ENCODE measurements at regions not wholly inside any gene's neighbourhood (a gene's known extent, or its start where the extent isn't known, plus 50 kb on each side); places are given as distances from the start of the nearest gene placed in this dataset.
A peak's percentile ranks its signal among the peaks of the same experiment; 100 is the strongest.
"Not testable (repeated sequence)": the region's sequence is repeated elsewhere in the genome, so short reads cannot be mapped to it uniquely, and the experiment has no call there.

DNA sequence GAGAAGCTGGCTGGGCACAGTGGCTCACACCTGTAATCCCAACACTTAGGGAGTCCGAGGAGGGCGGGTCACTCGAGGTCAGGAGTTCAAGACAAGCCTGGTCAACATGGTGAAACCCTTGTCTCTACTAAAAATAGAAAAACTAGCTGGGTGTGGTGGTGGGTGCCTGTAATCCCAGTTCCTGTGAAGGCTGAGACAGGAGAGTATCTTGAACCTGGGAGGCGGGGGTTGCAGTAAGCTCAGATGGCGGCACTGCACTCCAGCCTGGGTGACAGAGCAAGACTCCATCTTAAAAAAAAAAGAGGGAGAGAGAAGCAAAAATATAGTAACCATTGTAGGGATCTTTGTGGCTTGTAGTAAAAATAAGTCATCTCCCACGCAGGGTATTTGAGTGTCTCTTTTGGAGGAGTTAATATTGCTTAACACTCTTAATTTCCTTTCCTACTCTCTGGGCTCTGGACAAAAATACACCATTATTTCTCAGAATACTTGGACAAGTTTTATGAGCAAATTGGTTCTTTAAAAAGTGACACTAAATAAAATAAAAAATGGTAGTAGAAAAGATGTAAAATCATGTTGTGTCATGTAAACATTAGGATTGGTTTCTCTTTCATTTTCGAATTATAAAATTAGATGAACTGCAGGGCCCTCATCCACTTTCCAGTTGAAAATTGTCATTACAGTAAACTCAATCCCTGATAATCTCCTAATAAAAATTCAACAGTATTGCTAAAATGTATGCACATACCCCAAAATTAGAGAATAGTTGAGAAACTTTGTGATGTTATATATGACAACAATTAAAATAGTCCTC lies 61.1 kb upstream of the C12orf71 start:
- FAIRE-seq (no peak), DNase-seq (ENCODE audit: low read depth in 1 of 2, low spot score in 1 of 2) (peak in 1 of 2 experiments; percentile 13), ATAC-seq (no peak)
- TF ChIP-seq, protein P1, sequence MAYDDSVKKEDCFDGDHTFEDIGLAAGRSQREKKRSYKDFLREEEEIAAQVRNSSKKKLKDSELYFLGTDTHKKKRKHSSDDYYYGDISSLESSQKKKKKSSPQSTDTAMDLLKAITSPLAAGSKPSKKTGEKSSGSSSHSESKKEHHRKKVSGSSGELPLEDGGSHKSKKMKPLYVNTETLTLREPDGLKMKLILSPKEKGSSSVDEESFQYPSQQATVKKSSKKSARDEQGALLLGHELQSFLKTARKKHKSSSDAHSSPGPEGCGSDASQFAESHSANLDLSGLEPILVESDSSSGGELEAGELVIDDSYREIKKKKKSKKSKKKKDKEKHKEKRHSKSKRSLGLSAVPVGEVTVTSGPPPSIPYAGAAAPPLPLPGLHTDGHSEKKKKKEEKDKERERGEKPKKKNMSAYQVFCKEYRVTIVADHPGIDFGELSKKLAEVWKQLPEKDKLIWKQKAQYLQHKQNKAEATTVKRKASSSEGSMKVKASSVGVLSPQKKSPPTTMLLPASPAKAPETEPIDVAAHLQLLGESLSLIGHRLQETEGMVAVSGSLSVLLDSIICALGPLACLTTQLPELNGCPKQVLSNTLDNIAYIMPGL (CRISPR knock-in tag; IDR thresholded peaks at IDR 0.05; ENCODE audit: borderline replicate concordance) = no peak
- ChIA-PET CTCF (interaction anchor here (1.0 to 1.6 kb wide), 3 partner anchors 100 to 162 kb away, joined by 3 to 6 read pairs (median 4); partner anchors contain the start of gene STK38L), POLR2A (no interaction called here)
- Histone ChIP-seq H3K27ac (peak overlapping the region; percentile 32 to 40; a peak in 2 of 6 replicates), H3K4me2 (peak overlapping the region; percentile 62), H3K4me1 (0 out of 3 replicates have a peak, but pooled peaks cover 8% of the 10 kb centered on the region), H3K4me3 (no peak overlapping the region), H3K9me3 (no peaks in the 10 kb centered on the region)
- 60% methylated on average over 7 of the region's 7 CpGs for WGBS (ENCODE audit: missing lambda C conversion rate)

DNA sequence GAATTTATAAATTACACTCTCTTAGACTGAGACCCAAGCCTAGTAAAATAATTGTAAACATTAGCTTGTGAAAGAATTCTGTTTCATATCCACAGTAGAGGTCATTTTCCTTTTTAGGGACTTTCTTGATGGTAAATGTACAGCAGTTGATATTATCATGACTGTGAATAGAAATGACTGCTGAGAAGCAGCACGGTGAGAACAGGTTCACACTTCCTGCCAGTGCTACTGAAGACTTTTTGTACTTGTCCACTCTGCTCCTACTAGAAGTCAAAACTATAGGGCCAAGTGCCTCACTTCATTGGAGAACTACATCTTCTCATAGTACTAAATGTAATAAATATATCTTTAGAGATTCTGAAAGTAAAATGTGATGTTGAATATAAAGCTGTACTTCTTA lies 63.3 kb upstream of the C12orf71 start:
- H3K4me1 ChIP-seq; FAIRE-seq; POLR2A ChIA-PET; CTCF ChIA-PET; ATAC-seq; H3K9me3 ChIP-seq; H3K4me2 ChIP-seq; H3K4me3 ChIP-seq; H3K27ac ChIP-seq; DNase-seq (ENCODE audit: low read depth in 1 of 2, low spot score in 1 of 2): not testable (repeated sequence)
- WGBS (ENCODE audit: missing lambda C conversion rate) = 52% methylated on average over 1 of the region's 1 CpG

DNA sequence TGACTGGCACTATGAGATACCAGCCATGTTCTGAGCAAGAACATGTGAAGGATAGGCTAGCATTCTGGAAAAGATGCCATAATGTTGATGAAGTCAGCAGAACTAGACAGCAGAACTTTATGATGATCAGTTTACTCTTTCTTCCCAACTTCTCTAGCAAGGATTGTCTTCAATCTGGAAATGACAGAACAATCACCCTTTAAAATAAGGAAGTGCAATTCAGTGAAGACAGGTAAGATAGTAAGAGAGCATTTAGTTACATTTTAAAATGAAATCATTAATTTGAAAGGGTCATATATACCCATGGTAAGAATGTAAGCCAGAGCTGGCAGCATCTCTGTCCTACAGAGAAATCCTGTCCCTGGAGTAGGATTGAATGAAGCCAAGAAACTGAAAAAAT lies 66.0 kb upstream of the C12orf71 start:
- 0 out of 3 replicates have a peak, but pooled peaks cover 5% of the 10 kb centered on the region for H3K4me1 ChIP-seq
- ATAC-seq = no peak
- H3K4me2 ChIP-seq = no peak overlapping the region
- ChIA-PET CTCF (no interaction called here), POLR2A (no interaction called here)
- H3K27ac ChIP-seq = no peak overlapping the region
- no peak for DNase-seq (ENCODE audit: low read depth in 1 of 2, low spot score in 1 of 2)
- H3K4me3 ChIP-seq = no peak overlapping the region
- H3K9me3 ChIP-seq = no peaks in the 10 kb centered on the region
- no peak for TF ChIP-seq CEBPB (IDR thresholded peaks at IDR 0.05)
- peak; percentile 37 for TF ChIP-seq MAFK (IDR thresholded peaks at IDR 0.05; ENCODE audit: partially characterized antibody)
- no peak for FAIRE-seq

DNA sequence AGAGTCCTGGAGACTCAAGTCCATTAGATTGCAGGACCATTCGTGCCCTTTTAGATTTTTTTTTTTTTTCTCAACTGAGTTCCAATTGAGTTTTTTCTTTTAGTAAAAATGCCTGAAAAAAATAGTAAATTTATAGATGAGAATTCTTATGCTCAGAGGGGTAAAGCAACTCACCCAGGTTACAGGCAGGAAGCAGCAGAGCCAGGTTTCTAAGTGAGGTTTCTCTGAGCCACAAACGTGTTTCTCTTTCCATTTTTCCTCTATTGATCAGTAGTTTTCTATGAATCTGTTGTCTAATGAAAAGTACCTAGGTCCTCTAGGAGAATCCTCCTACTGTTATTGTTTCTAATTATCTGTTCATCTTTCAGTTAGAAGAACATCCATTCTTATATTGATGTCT lies 66.4 kb upstream of the C12orf71 start:
- FAIRE-seq (no peak), DNase-seq (ENCODE audit: low read depth in 1 of 2, low spot score in 1 of 2) (no peak), ATAC-seq (no peak)
- Histone ChIP-seq H3K4me1 (0 out of 3 replicates have a peak, but pooled peaks cover under 1% of the 10 kb centered on the region), H3K4me3 (no peak overlapping the region), H3K4me2 (no peak overlapping the region), H3K9me3 (no peaks in the 10 kb centered on the region), H3K27ac (no peak overlapping the region)
- POLR2A ChIA-PET = no interaction called here
- TF ChIP-seq TFCP2L1 (CRISPR knock-in tag; IDR thresholded peaks at IDR 0.05) = no peak
- TF ChIP-seq, protein P2, sequence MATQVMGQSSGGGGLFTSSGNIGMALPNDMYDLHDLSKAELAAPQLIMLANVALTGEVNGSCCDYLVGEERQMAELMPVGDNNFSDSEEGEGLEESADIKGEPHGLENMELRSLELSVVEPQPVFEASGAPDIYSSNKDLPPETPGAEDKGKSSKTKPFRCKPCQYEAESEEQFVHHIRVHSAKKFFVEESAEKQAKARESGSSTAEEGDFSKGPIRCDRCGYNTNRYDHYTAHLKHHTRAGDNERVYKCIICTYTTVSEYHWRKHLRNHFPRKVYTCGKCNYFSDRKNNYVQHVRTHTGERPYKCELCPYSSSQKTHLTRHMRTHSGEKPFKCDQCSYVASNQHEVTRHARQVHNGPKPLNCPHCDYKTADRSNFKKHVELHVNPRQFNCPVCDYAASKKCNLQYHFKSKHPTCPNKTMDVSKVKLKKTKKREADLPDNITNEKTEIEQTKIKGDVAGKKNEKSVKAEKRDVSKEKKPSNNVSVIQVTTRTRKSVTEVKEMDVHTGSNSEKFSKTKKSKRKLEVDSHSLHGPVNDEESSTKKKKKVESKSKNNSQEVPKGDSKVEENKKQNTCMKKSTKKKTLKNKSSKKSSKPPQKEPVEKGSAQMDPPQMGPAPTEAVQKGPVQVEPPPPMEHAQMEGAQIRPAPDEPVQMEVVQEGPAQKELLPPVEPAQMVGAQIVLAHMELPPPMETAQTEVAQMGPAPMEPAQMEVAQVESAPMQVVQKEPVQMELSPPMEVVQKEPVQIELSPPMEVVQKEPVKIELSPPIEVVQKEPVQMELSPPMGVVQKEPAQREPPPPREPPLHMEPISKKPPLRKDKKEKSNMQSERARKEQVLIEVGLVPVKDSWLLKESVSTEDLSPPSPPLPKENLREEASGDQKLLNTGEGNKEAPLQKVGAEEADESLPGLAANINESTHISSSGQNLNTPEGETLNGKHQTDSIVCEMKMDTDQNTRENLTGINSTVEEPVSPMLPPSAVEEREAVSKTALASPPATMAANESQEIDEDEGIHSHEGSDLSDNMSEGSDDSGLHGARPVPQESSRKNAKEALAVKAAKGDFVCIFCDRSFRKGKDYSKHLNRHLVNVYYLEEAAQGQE (IDR thresholded peaks at IDR 0.05) = no peak
- no peak for TF ChIP-seq KDM5A (IDR thresholded peaks at IDR 0.05)
- TF ChIP-seq, protein P1 (CRISPR knock-in tag; IDR thresholded peaks at IDR 0.05; ENCODE audit: borderline replicate concordance) = no peak
- no peak for TF ChIP-seq NR3C1 (IDR thresholded peaks at IDR 0.05)
- TF ChIP-seq ZFP36 (IDR thresholded peaks at IDR 0.05; ENCODE audit: borderline replicate concordance, partially characterized antibody) = no peak
- TF ChIP-seq MAZ (IDR thresholded peaks at IDR 0.05; ENCODE audit: borderline replicate concordance, low read depth, low read length) = no peak
- TF ChIP-seq CBX2 (IDR thresholded peaks at IDR 0.05; ENCODE audit: borderline replicate concordance, low read depth) = no peak
- TF ChIP-seq, protein P3, sequence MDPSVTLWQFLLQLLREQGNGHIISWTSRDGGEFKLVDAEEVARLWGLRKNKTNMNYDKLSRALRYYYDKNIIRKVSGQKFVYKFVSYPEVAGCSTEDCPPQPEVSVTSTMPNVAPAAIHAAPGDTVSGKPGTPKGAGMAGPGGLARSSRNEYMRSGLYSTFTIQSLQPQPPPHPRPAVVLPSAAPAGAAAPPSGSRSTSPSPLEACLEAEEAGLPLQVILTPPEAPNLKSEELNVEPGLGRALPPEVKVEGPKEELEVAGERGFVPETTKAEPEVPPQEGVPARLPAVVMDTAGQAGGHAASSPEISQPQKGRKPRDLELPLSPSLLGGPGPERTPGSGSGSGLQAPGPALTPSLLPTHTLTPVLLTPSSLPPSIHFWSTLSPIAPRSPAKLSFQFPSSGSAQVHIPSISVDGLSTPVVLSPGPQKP (IDR thresholded peaks at IDR 0.05; ENCODE audit: low read depth, low read length) = no peak
- no peak for TF ChIP-seq PHF8 (IDR thresholded peaks at IDR 0.05; ENCODE audit: borderline replicate concordance, low read depth)
- no peak for TF ChIP-seq HOXB5 (CRISPR knock-in tag; IDR thresholded peaks at IDR 0.05)
- 29% methylated on average over 2 of the region's 2 CpGs for WGBS (ENCODE audit: missing lambda C conversion rate)
- CTCF ChIA-PET = no interaction called here
